Hepatocyte (in vitro differentiated cells): ENCODE measurements at regions not wholly inside any gene's neighbourhood (a gene's known extent, or its start where the extent isn't known, plus 50 kb on each side); places are given as distances from the start of the nearest gene placed in this dataset.

Source experiments
- DNase-seq: peaks from one replicate; pipeline ENCODE4 v3.0.0-alpha.2; 2016; ENCODE audit warnings: low spot score
- H2AFZ ChIP-seq: fragments of 200-600 bp; sonication (generic); 2 replicates; pipeline ENCODE4 v1.6.0; 2016; ENCODE audit warnings: antibody characterized with exemption, mild to moderate bottlenecking
- H3K27ac ChIP-seq: fragments of 200-600 bp; sonication (generic); 2 replicates; pipeline ENCODE4 v1.5.1; 2016; ENCODE audit warnings: mild to moderate bottlenecking
- H3K27me3 ChIP-seq: fragments of 200-600 bp; sonication (generic); 2 replicates; pipeline ENCODE4 v1.6.1; 2016
- H3K36me3 ChIP-seq: fragments of 200-600 bp; sonication (generic); replicated peaks from 2 replicates; pipeline ENCODE4 v1.5.1; 2016; ENCODE audit warnings: low read depth; ENCODE audit not compliant: insufficient read depth
- H3K4me1 ChIP-seq: fragments of 200-600 bp; sonication (generic); 2 replicates; pipeline ENCODE4 v1.5.1; 2016; ENCODE audit warnings: mild to moderate bottlenecking, moderate library complexity; ENCODE audit not compliant: insufficient read depth
- H3K4me2 ChIP-seq: fragments of 200-600 bp; sonication (generic); 2 replicates; pipeline ENCODE4 v1.6.0; 2016
- H3K4me3 ChIP-seq: fragments of 200-600 bp; sonication (generic); 2 replicates; pipeline ENCODE4 v1.5.1; 2016; ENCODE audit warnings: mild to moderate bottlenecking
- H3K79me2 ChIP-seq: fragments of 200-600 bp; sonication (generic); 2 replicates; pipeline ENCODE4 v1.6.0; 2017; ENCODE audit warnings: mild to moderate bottlenecking
- H3K9me2 ChIP-seq: fragments of 200-600 bp; sonication (generic); replicated peaks from 2 replicates; pipeline ENCODE4 v1.6.0; 2017; ENCODE audit warnings: mild to moderate bottlenecking; ENCODE audit not compliant: insufficient read depth
- H3K9me3 ChIP-seq: fragments of 200-600 bp; sonication (generic); 2 replicates; pipeline ENCODE4 v1.5.1; 2016; ENCODE audit warnings: low read depth, mild to moderate bottlenecking
- H4K20me1 ChIP-seq: fragments of 200-600 bp; sonication (generic); 2 replicates; pipeline ENCODE4 v1.6.0; 2016; ENCODE audit warnings: mild to moderate bottlenecking; ENCODE audit not compliant: insufficient read depth, poor library complexity, severe bottlenecking
- CTCF ChIP-seq: fragments of 200-600 bp; sonication (generic); IDR thresholded peaks from 2 replicates; pipeline ENCODE4 v1.5.1; 2016; ENCODE audit warnings: antibody characterized with exemption, mild to moderate bottlenecking; ENCODE audit not compliant: poor library complexity
- EZH2 ChIP-seq: fragments of 200-600 bp; sonication (generic); IDR thresholded peaks from 2 replicates; pipeline ENCODE4 v1.6.1; 2016; ENCODE audit warnings: antibody characterized with exemption, mild to moderate bottlenecking, borderline replicate concordance
- EZH2phosphoT487 ChIP-seq: fragments of 200-600 bp; sonication (generic); IDR thresholded peaks from one replicate; pipeline ENCODE4 v1.6.1; 2018; ENCODE audit warnings: antibody characterized with exemption, mild to moderate bottlenecking, low read depth, moderate library complexity; ENCODE audit not compliant: unreplicated experiment, severe bottlenecking
- WGBS: methylation state at CpG from one replicate; pipeline ENCODE4 v1.1.6; 2016; ENCODE audit warnings: low lambda C conversion rate; ENCODE audit errors: missing lambda C conversion rate; 5-methylcytosine and 5-hydroxymethylcytosine counted together

- H3K36me3 ChIP-seq: no peaks in the 10 kb centered on the region
- H4K20me1 ChIP-seq: no peaks in the 10 kb centered on the region
- DNase-seq: no peak
- no peak overlapping the region for H2AFZ ChIP-seq
- no peak overlapping the region for H3K27ac ChIP-seq
- no peak overlapping the region for H3K4me2 ChIP-seq
- TF ChIP-seq EZH2phosphoT487: no peak
- no peak for TF ChIP-seq CTCF
- no peak for TF ChIP-seq EZH2
- H3K9me3 ChIP-seq: no peaks in the 10 kb centered on the region
- 84% methylated on average over 8 of the region's 8 CpGs for WGBS
- H3K79me2 ChIP-seq: no peaks in the 10 kb centered on the region
- H3K9me2 ChIP-seq: no peaks in the 10 kb centered on the region
- H3K27me3 ChIP-seq: no peaks in the 10 kb centered on the region
- H3K4me1 ChIP-seq: no peaks in the 10 kb centered on the region
- no peak overlapping the region for H3K4me3 ChIP-seq
These were observed 636.7 kb upstream of the SEMA3D start for GRCh38 chr7:85823396-85824080.

- Histone ChIP-seq H3K4me3 (no peak overlapping the region), H3K4me1 (no peaks in the 10 kb centered on the region), H2AFZ (no peak overlapping the region), H3K9me3 (no peaks in the 10 kb centered on the region), H4K20me1 (no peaks in the 10 kb centered on the region), H3K9me2 (no peaks in the 10 kb centered on the region), H3K27me3 (no peaks in the 10 kb centered on the region), H3K79me2 (no peaks in the 10 kb centered on the region), H3K4me2 (no peak overlapping the region), H3K27ac (no peak overlapping the region), H3K36me3 (no peaks in the 10 kb centered on the region)
- no peak for DNase-seq
- 86% methylated on average over 4 of the region's 4 CpGs for WGBS
- TF ChIP-seq EZH2 (no peak), CTCF (no peak), EZH2phosphoT487 (no peak)
These were observed 635.1 kb upstream of the SEMA3D start for GRCh38 chr7:85821926-85822325.

- H3K36me3 ChIP-seq: no peaks in the 10 kb centered on the region
- H3K9me2 ChIP-seq: no peaks in the 10 kb centered on the region
- no peaks in the 10 kb centered on the region for H3K4me1 ChIP-seq
- no peak for DNase-seq
- H2AFZ ChIP-seq: no peak overlapping the region
- no peaks in the 10 kb centered on the region for H4K20me1 ChIP-seq
- no peaks in the 10 kb centered on the region for H3K79me2 ChIP-seq
- WGBS: 96% methylated on average over 5 of the region's 5 CpGs
- TF ChIP-seq EZH2: no peak
- TF ChIP-seq CTCF: no peak
- TF ChIP-seq EZH2phosphoT487: no peak
- H3K9me3 ChIP-seq: no peaks in the 10 kb centered on the region
- no peak overlapping the region for H3K4me3 ChIP-seq
- H3K27me3 ChIP-seq: no peaks in the 10 kb centered on the region
- no peak overlapping the region for H3K27ac ChIP-seq
- H3K4me2 ChIP-seq: no peak overlapping the region
These were observed 634.0 kb upstream of the SEMA3D start for GRCh38 chr7:85820702-85821443.
